A673 (cell line): ENCODE measurements at regions not wholly inside any gene's neighbourhood (a gene's known extent, or its start where the extent isn't known, plus 50 kb on each side); places are given as distances from the start of the nearest gene placed in this dataset.

Experiments used
- BruUV-seq: library from RNA; stranded (reverse); fragments of 400-500 nt; replicated peaks from 2 replicates; lab custom pipeline; 2021; lab: Mats Ljungman, UMichigan
- CTCF ChIA-PET: fragments of 300-600 bp; sonication (Branson Sonifier 250); formaldehyde crosslinking; loops from one replicate; lab custom pipeline; 2022; ENCODE audit warnings: antibody characterized with exemption; lab: Charles Lee
- POLR2A ChIA-PET: fragments of 300-600 bp; sonication (Branson Sonifier 250); formaldehyde crosslinking; loops from one replicate; lab custom pipeline; 2022; ENCODE audit warnings: antibody characterized with exemption; ENCODE audit not compliant: low non-redundant PET; lab: Charles Lee
- DNase-seq: peaks from one replicate; pipeline ENCODE4 v3.0.0-alpha.2; 2015; ENCODE audit warnings: low spot score
- H3K27ac ChIP-seq: fragments of 200-600 bp; sonication (generic); 2 replicates; pipeline ENCODE4 v1.5.1; 2016; ENCODE audit warnings: mixed run types, low read depth, mild to moderate bottlenecking, mixed read lengths, antibody characterized with exemption, low read length; ENCODE audit not compliant: poor library complexity, severe bottlenecking
- H3K27me3 ChIP-seq: fragments of 200-600 bp; sonication (generic); replicated peaks from 2 replicates; pipeline ENCODE4 v1.6.1; 2017; ENCODE audit warnings: mixed run types, low read depth, mild to moderate bottlenecking, mixed read lengths, antibody characterized with exemption, low read length; ENCODE audit not compliant: insufficient read depth, poor library complexity
- H3K36me3 ChIP-seq: fragments of 200-600 bp; sonication (generic); 2 replicates; pipeline ENCODE4 v1.6.1; 2016; ENCODE audit warnings: mixed run types, mild to moderate bottlenecking, mixed read lengths, antibody characterized with exemption, low read length; ENCODE audit not compliant: insufficient read depth, poor library complexity, severe bottlenecking
- H3K4me1 ChIP-seq: fragments of 200-600 bp; sonication (generic); 2 replicates; pipeline ENCODE4 v1.6.1; 2017; ENCODE audit warnings: mixed run types, mild to moderate bottlenecking, mixed read lengths, antibody characterized with exemption, low read length; ENCODE audit not compliant: insufficient read depth, poor library complexity, severe bottlenecking
- H3K4me3 ChIP-seq: fragments of 200-600 bp; sonication (generic); 2 replicates; pipeline ENCODE4 v1.5.1; 2016; ENCODE audit warnings: low read depth, mixed run types, mild to moderate bottlenecking, mixed read lengths, low read length; ENCODE audit not compliant: poor library complexity, severe bottlenecking
- H3K9me3 ChIP-seq: fragments of 200-600 bp; sonication (generic); 2 replicates; pipeline ENCODE4 v1.6.1; 2016; ENCODE audit warnings: mixed run types, low read depth, mild to moderate bottlenecking, mixed read lengths, antibody characterized with exemption, low read length; ENCODE audit not compliant: poor library complexity, severe bottlenecking
- EZH2 ChIP-seq: fragments of 200-600 bp; sonication (generic); IDR thresholded peaks from 2 replicates; pipeline ENCODE4 v1.6.1; 2017; ENCODE audit warnings: borderline replicate concordance, low read depth, mild to moderate bottlenecking, mixed read lengths, antibody characterized with exemption, low read length; ENCODE audit not compliant: poor library complexity, severe bottlenecking
- intact Hi-C: fragments of 100-400 bp; cut with micrococcal nuclease; formaldehyde crosslinking; loops from one replicate; pipeline ENCODE4 v1.10.0; 2022; ENCODE audit not compliant: unreplicated experiment
- TF ChIP-seq, protein P1 (sequence below): fragments of 300-800, 200-600 bp; sonication (generic); conservative IDR thresholded peaks from 2 replicates; pipeline ENCODE4 v1.5.1; 2017; ENCODE audit warnings: low read depth, mild to moderate bottlenecking, antibody characterized with exemption, low read length, moderate library complexity, mixed read lengths

DNA sequence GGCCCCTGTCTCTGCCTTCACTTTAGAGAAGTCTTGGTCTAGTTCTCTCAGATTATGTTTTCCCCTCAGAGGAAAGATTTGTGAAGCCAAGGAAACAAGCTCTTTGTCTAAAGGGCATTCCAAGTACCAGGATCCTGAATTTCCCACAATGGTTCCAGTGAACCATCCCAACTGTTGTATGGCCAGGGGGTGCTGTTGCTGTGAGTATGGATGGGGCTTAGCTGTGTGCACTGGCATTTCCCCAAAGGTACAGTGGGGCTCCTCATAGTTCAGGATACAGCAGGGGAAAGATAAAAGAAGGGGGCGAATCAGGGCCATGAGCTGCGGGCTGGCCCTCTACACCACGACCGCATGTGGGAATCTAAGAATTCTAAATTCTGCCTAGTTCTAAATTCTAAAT lies 1154.0 kb upstream of the FANCL start:
- H3K4me3 ChIP-seq = no peak overlapping the region
- BruUV-seq = no TSS peak
- no peak overlapping the region for H3K27ac ChIP-seq
- H3K9me3 ChIP-seq = no peaks in the 10 kb centered on the region
- no peaks in the 10 kb centered on the region for H3K36me3 ChIP-seq
- intact Hi-C loops = no loop called here
- ChIA-PET POLR2A (no interaction called here), CTCF (no interaction called here)
- TF ChIP-seq EZH2 = no peak
- DNase-seq = no peak
- H3K27me3 ChIP-seq = no peaks in the 10 kb centered on the region
- H3K4me1 ChIP-seq = no peaks in the 10 kb centered on the region

DNA sequence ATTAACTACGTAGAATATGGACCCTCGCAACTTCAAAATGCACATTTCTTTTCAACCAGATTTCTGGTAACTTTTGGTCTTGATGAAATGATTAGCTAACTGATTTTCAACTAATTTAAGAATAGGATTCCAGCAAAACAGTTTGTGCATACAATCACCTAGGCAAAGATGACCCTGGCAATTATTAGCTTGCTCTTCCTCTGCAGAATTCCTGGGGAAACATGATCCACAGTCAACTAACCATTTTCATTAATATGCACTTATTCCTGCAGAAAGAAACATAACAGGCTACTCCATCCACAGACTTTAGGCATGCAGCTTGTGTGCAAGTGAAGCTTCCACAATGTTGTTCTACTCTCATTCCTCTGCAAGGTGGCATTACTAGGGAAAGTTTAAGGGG lies 1150.8 kb upstream of the FANCL start:
- Histone ChIP-seq H3K4me3 (no peak overlapping the region), H3K9me3 (no peaks in the 10 kb centered on the region), H3K4me1 (no peaks in the 10 kb centered on the region), H3K36me3 (no peaks in the 10 kb centered on the region), H3K27me3 (no peaks in the 10 kb centered on the region), H3K27ac (no peak overlapping the region)
- DNase-seq = no peak
- intact Hi-C loops = no loop called here
- POLR2A ChIA-PET = no interaction called here
- TF ChIP-seq EZH2 = no peak
- TF ChIP-seq, protein P1, sequence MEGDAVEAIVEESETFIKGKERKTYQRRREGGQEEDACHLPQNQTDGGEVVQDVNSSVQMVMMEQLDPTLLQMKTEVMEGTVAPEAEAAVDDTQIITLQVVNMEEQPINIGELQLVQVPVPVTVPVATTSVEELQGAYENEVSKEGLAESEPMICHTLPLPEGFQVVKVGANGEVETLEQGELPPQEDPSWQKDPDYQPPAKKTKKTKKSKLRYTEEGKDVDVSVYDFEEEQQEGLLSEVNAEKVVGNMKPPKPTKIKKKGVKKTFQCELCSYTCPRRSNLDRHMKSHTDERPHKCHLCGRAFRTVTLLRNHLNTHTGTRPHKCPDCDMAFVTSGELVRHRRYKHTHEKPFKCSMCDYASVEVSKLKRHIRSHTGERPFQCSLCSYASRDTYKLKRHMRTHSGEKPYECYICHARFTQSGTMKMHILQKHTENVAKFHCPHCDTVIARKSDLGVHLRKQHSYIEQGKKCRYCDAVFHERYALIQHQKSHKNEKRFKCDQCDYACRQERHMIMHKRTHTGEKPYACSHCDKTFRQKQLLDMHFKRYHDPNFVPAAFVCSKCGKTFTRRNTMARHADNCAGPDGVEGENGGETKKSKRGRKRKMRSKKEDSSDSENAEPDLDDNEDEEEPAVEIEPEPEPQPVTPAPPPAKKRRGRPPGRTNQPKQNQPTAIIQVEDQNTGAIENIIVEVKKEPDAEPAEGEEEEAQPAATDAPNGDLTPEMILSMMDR = no peak
- no TSS peak for BruUV-seq
- CTCF ChIA-PET = no interaction called here

DNA sequence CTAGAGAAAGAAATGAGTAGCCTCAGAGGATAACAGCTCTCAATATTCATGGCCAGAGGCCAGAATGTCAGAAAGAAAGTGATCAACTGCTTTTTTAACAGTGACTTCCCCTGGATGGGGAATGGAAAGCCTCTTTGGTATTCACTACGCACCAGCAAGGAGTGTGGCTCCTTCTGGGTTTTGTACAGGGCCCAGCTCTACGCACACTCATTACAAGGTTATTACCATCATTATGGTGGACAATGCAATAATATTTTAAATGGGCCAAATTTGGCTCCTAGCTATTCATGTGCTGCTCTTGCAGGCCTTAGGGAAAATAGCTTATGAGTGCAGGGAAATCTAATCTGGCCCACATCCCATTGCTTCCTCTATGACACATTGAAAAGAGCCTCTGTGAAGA lies 1149.5 kb upstream of the FANCL start:
- CTCF ChIA-PET = no interaction called here
- DNase-seq = no peak
- Histone ChIP-seq H3K27me3 (no peaks in the 10 kb centered on the region), H3K4me3 (no peak overlapping the region), H3K9me3 (no peaks in the 10 kb centered on the region), H3K4me1 (no peaks in the 10 kb centered on the region), H3K27ac (no peak overlapping the region), H3K36me3 (no peaks in the 10 kb centered on the region)
- intact Hi-C loops = no loop called here
- no TSS peak for BruUV-seq
- TF ChIP-seq, protein P1 = no peak
- TF ChIP-seq EZH2 = no peak
- POLR2A ChIA-PET = no interaction called here

DNA sequence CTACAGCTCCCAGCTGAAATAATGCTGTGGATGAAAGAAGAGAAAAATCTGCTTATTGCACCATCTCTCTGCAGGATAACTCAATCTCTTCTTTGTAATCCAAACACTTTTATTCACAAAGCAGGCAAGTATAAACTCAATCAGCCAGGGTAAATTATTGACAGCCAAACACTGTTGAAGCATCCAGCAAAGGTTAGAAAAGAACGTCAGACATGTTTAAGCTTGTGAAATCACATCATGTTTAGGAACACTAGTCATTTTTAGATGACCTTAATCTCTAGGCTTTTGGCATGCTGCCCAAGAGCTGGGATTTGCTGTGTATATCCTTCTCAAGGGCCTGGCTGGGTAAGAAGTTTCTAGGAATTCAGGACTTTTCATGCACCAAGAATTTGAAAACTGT lies 1148.1 kb upstream of the FANCL start:
- no peak overlapping the region for H3K27ac ChIP-seq
- no TSS peak for BruUV-seq
- ChIA-PET POLR2A (interaction anchor here (0.6 kb wide), 1 partner anchor 1312 kb away, joined by 3 read pairs; no protein-coding TSS in a partner anchor), CTCF (no interaction called here)
- DNase-seq = peak; percentile 50
- no peaks in the 10 kb centered on the region for H3K4me1 ChIP-seq
- intact Hi-C loops = no loop called here
- no peaks in the 10 kb centered on the region for H3K9me3 ChIP-seq
- H3K36me3 ChIP-seq = no peaks in the 10 kb centered on the region
- no peaks in the 10 kb centered on the region for H3K27me3 ChIP-seq
- no peak overlapping the region for H3K4me3 ChIP-seq
- TF ChIP-seq, protein P1 = no peak
- no peak for TF ChIP-seq EZH2
